Mucosa of rectum (tissue), 2 donors: ENCODE measurements at regions not wholly inside any gene's neighbourhood (a gene's known extent, or its start where the extent isn't known, plus 50 kb on each side); places are given as distances from the start of the nearest gene placed in this dataset.

Experiments
- H3K27ac ChIP-seq, 2 donors: one replicate each; pipeline ENCODE4 v1.7.0; 2013; ENCODE audit warnings: inconsistent platforms in 2 of 2, low read depth in 2 of 2, low read length in 2 of 2
- H3K27me3 ChIP-seq, 2 donors: one replicate each; pipeline ENCODE4 v1.7.0; 2013; ENCODE audit warnings: low read length in 2 of 2; ENCODE audit not compliant: control insufficient read depth in 2 of 2, insufficient read depth in 2 of 2
- H3K36me3 ChIP-seq, 2 donors: one replicate each; pipeline ENCODE4 v1.7.0; 2013; ENCODE audit warnings: low read length in 2 of 2; ENCODE audit not compliant: control insufficient read depth in 2 of 2, insufficient read depth in 2 of 2
- H3K4me1 ChIP-seq, 2 donors: one replicate each; pipeline ENCODE4 v1.7.0; 2013; ENCODE audit warnings: low read length in 2 of 2, mild to moderate bottlenecking in 1 of 2; ENCODE audit not compliant: control insufficient read depth in 2 of 2, insufficient read depth in 2 of 2
- H3K4me3 ChIP-seq, 2 donors: one replicate each; pipeline ENCODE4 v1.7.0; 2013; ENCODE audit warnings: low read length in 2 of 2
- H3K9ac ChIP-seq, 2 donors: one replicate each; pipeline ENCODE4 v1.7.0; 2013; ENCODE audit warnings: low read length in 2 of 2, low read depth in 1 of 2, mild to moderate bottlenecking in 1 of 2
- H3K9me3 ChIP-seq, 2 donors: one replicate each; pipeline ENCODE4 v1.7.0; 2013; ENCODE audit warnings: low read length in 2 of 2; ENCODE audit not compliant: control insufficient read depth in 2 of 2
- donor health status: healthy.
- donor health status: Normal muscosa, but diverticular disease.

GRCh38 chr20:54708229-54708628 is 232.8 kb downstream of the DOK5 start:
- Histone ChIP-seq H3K36me3 (no peaks in the 10 kb centered on the region), H3K27ac (no peak overlapping the region), H3K4me3 (no peak overlapping the region), H3K4me1 (no peaks in the 10 kb centered on the region), H3K9ac (no peak overlapping the region), H3K9me3 (no peaks in the 10 kb centered on the region), H3K27me3 (no peaks in the 10 kb centered on the region)

- Histone ChIP-seq H3K36me3 (no peaks in the 10 kb centered on the region), H3K9ac (no peak overlapping the region), H3K4me3 (no peak overlapping the region), H3K9me3 (no peaks in the 10 kb centered on the region), H3K4me1 (no peaks in the 10 kb centered on the region), H3K27me3 (no peaks in the 10 kb centered on the region), H3K27ac (no peak overlapping the region)
Measured at GRCh38 chr20:54707801-54708200, 232.4 kb downstream of the DOK5 start.

GRCh38 chr20:54706581-54706980 is 231.2 kb downstream of the DOK5 start:
- H3K4me1 ChIP-seq: no peaks in the 10 kb centered on the region
- H3K27ac ChIP-seq: no peak overlapping the region
- no peak overlapping the region for H3K9ac ChIP-seq
- H3K9me3 ChIP-seq: no peaks in the 10 kb centered on the region
- H3K27me3 ChIP-seq: no peaks in the 10 kb centered on the region
- no peak overlapping the region for H3K4me3 ChIP-seq
- H3K36me3 ChIP-seq: no peaks in the 10 kb centered on the region

GRCh38 chr20:54704032-54704635 is 228.7 kb downstream of the DOK5 start:
- H3K27ac ChIP-seq: no peak overlapping the region
- H3K9ac ChIP-seq: no peak overlapping the region

More at GRCh38 chr20:54704032-54704635, 228.7 kb downstream of the DOK5 start:
- no peak overlapping the region for H3K4me3 ChIP-seq
- H3K36me3 ChIP-seq: no peaks in the 10 kb centered on the region
- no peaks in the 10 kb centered on the region for H3K4me1 ChIP-seq
- no peaks in the 10 kb centered on the region for H3K9me3 ChIP-seq
- no peaks in the 10 kb centered on the region for H3K27me3 ChIP-seq
